GM21367 (cell line): ENCODE measurements at regions not wholly inside any gene's neighbourhood (a gene's known extent, or its start where the extent isn't known, plus 50 kb on each side); places are given as distances from the start of the nearest gene placed in this dataset.

Source experiments
- ATAC-seq: cut with Tn5 transposase; IDR thresholded peaks from one replicate; pipeline ENCODE4 v1.9.1; 2021; ENCODE audit not compliant: unreplicated experiment

DNA sequence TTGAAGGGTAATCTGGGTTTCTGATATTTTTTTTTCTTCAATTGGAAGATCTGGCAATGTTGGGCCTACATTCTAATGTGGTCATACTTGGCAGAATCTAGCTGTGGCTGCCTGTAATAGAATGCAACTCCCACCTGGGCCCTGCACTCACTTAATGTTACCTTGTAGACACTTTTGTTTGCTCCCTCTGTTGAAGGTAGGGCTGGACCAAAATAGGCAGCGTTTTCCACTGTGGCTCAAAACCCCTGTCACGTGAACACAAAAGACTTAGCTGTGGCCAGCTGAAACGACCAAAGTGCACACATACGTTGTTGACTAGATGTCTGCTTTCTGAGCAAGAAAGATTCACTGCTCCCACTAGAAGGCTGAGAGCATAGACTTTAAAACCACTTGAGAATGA, 117.6 kb upstream of the HMHB1 start:
- no peak for ATAC-seq

DNA sequence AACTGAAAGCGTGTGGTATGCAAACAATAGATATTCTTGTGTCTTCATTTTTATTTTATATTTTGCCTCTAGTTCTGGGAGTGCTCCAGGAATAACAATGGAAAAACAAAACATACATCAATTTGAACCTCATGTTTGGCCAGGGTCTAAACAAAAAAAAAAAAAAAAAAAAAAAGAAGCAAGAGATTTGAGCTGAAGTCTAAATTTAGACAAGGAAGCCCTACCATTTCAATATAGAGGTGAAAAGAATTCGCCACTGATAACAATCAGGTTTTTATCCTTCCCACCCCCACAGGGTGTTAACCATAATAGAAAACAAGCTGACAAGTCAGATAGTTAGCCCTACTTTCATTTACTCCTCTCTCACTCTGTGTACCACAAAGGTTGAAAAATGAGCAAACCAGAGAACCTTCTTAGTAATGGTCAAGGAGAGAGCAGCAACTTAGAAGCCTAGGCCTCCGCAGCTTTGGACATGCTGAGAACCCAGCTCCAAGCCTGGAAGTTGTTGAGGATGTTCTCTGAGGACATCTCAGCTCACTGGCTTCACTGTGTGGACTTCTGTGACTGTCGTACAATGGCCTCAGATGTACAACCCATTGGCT, 118.2 kb upstream of the HMHB1 start:
- peak; percentile 87 for ATAC-seq

- no peak for ATAC-seq
These were observed 119.6 kb upstream of the HMHB1 start for GRCh38 chr5:143692342-143692741.

GRCh38 chr5:143691945-143692290, 120.0 kb upstream of the HMHB1 start:
- ATAC-seq, result no peak

DNA sequence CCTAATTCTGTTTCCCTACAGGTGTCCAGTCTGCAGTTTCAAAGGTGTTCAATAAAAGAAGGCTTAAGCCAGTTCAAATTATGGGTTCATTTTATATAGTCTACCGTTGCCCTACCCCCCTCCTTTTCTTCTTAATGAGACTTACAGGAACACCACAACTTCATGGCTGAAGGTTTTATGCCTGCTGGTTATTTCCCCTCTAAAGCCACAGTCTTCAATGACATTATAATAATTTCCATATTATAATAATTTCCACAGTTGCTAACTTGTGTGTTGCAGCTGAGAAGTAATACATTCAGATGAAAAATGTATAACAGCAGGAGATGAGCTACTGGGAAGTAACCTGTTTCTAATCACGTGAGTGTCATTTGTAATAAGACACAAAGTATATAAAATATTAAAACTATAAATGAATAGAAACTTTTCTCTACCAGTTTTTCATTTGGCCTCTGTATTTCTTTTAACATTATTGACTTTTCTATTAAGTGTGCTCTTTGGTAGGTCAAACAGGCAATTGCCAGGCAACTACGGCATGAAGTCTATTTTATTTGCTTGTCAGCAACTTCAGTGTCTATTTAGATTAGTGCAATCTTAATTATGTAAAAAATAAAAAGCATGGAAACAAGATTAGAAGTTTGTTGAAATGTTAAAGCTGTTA, 120.5 kb upstream of the HMHB1 start:
- no peak for ATAC-seq

DNA sequence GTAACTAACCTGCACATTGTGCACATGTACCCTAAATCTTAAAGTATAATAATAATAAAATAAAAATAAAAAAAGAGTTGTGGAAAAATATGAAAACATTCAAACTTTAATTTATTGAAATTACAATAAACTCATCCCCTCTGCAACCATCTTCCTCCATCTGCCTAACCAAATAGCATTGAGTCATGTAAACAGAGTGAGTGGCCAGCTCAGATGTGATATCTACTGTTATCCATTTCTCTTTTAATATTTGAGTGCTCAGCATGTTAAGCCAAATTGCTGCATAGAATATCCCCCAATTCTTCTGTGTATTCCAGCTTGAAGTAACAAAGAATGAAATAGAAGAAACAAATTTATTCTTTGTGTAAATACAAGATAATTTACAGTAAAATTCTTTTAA, 124.4 kb upstream of the HMHB1 start:
- no peak for ATAC-seq

- ATAC-seq, result no peak
These were observed 126.6 kb upstream of the HMHB1 start for GRCh38 chr5:143685246-143685815.

DNA sequence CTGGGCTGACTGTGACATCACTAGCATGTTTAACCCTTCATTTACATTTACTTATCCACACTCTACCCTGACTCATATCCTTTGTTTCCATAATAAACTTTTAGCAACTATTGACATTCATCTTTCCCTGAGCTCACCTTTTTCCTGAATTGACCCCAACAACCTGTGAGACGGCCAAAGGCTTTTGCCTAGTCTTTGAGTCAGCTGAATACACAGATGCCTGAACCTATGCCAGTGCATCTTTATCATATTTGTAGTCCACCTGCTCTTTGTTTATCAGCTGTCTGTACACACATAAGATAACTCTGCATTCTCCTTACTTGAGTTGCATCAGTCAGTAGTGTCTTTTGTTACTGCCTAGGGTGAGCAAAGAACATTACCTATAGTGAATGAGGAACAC, 128.5 kb upstream of the HMHB1 start:
- no peak for ATAC-seq

DNA sequence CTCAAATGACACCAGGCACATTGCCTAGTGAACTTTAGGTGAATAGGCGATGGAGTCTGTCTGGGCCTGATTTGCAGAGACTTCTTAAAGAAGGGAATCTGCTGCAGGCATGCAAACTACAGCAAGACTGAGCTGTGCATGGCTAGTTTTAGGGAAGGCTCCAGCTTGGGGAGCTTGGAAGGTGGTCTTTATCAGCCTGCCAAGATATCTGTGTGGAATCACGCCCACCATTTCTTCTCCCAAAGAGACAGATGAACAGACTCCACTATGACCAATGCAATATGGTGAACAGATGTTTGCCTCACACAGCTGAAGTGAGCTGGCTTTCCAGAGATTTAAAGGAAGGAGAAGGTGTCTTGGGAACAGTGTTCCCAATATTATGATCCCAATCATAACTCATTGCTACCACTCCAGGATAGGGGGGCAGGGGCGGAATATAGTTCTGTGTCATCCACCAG, 129.0 kb upstream of the HMHB1 start:
- no peak for ATAC-seq

DNA sequence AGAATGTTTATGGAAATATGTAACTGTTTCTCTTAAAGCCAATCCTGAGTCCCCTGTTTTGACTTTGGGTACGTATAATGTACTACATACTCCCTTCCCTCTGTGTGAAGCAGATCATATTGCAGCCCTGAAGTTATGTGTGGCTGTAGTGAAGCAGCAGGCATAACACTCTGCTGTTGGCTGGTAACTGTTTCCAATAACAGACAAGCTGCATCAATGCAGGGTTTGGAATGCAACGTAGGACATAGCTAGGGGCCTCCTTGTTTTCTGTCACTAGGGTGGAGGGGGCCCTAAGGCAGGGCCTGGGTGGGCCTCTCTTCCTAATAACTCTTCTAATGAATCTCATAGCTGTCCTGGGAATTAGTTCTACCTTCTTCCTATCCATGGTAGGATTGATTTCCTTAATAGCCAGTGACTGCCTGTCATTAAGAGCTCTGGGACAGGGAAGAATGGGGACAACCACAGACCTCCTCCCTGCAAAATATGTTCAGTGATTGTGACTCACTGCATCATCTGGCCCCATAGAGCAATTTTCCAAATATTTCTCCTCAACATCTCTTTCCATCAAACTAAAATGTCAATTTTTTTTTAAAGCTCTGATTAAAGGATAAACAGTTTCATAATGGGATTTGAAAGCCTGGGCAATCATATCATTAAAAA, 129.6 kb upstream of the HMHB1 start:
- no peak for ATAC-seq

DNA sequence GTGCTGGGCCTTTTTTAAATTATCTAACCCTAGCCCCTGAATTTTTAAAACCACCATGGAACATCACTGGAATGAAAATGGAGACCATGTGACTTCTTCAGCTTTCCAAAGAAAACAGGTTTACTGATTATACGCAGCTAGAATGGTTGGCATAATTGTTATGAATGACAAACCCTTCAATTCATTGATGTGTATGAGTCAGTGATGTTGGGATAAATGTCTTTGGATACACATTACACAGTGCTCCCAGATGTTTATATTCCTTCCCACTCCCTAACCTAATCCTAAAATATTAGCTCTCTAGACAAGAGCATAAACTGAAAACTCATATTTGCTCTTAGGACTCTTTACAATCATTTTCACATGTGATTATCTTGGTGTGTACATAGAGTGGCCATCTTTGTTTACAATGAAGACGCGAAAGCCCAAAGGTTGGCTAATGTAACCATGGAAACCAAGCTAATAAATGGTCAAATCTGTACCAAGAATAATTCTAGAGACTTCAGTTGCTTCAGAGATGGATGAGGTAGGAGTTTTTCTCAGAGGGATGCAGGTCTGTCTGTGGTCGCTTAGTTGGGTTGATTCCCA, 131.2 kb upstream of the HMHB1 start:
- ATAC-seq, result no peak

DNA sequence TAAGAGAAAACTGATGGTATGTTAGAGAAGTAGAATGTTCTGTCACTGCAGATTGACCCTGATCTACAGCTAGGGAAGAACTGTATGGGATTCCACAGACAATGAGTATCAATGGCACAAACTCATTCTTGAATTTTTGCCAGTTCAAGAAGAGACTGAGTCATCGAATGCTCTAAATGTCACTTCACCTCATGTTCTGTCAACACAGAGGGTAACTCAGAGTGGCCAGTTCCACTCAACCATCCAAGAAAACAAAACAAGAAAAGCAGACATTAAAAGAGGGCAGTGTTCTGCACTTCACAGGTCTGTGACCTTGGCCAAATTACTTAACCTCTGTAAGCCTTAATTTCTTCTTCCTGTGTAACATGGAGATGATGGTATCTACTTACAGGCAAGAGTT, 132.2 kb upstream of the HMHB1 start:
- ATAC-seq, result no peak

DNA sequence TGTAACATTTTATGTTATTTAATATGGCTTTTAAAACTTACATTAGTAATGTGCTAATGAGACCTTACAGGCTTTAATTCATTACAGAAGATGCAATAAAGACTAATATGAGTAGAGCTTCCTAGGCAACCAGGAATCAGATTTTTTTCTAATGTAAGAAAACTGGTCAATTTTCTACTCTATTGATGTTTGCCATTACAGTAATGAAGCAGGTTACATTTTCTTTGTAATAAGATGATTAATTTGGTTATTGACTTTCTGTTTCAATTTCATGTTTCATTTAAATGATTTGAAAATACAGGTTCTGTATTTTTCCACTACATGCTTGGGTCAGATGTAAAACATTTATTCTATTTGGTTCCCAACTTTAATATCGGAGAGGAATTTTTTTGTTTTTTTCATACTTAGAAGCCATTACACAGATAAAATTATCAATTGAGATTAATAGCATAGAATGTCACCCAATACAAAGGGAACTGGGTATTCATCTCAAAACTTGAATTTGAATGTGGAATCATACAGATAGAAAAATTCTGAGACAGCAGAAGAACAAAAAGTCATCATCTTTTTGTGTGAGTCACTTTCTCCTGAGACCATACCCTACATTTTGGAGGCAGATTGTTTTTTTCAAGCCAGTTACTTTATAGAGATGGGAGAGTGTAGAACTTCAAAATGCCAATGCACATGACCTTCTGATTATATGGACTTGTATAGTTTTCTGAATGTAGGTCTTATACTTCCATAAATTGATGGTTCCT, 133.6 kb upstream of the HMHB1 start:
- no peak for ATAC-seq

DNA sequence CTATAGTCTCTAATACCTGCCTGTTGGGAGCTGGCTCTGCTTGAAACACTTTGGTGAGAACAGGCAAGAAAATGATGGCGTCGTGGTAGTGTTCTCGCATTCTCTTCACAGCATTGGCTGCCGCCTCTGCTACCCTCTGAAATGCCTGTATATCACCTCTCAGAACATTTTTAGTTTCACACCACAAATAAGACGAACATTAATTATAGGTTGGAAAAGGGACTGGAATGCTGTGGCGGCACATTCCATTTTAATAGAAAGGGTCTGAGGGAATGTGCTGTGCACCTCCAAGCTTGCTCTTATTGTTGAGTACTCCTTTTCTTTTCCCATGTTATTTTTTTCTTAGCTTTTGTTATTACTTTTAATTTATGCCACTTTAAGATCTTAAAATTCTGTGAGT, 134.6 kb upstream of the HMHB1 start:
- ATAC-seq, result no peak

GRCh38 chr5:143676802-143677201, 135.2 kb upstream of the HMHB1 start:
- no peak for ATAC-seq

GRCh38 chr5:143674469-143674786, 137.5 kb upstream of the HMHB1 start:
- ATAC-seq, result no peak

DNA sequence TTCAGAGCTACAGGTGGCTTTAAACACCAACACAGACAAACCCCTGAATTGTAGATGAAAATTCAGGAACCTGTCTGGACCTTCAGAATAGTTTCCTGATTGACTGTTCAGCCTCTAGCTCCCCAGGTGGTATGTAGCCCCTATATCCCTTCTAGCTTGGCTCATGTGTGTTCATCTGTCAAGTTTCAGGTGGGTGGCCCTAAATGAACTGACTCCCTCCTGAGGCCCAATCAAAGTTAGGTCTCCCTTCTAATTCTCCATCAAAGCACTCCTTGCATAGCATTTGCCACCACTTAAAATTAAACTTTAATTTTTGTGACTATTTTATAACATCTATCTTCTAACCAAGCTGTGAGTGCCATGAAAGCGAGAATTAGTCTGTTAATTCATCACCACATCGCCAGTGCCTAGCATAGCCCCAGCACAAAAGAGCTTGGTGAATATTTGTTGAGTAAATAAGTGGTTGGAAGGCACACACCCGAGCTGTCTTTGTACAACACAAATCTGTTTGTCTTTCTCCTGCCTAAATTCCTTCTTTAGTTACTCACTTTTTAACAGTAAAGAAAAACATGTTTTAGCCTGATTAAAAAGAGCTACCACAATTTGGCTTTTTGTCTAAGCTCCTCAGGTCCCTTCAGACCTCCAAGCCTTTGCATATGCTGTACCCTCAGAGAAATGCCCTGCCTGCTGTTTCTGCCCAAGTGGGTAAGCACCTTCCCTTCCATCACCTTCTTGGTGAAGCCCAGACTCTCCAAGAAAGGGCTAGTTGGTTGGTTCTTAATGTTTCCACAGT, 138.1 kb upstream of the HMHB1 start:
- ATAC-seq, result no peak

DNA sequence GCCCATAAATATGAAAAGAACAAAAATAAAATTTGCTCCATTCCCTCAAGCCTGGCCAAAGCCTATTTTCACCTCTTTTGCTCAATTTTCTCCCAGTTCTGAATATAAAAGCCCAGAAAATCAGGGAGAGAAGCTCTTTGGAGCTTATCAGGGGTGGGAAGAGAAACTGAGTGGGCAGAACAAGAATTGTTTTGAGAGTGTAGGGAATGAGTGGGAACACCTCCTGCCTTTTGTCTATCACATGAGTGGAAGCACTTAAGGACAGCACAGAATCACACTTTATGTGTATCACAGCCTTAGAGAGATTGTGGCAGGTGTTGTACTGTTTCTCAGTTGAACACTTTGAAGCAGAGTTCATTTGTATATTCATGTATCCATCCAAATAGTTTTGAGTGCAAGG, 139.2 kb upstream of the HMHB1 start:
- ATAC-seq, result no peak

DNA sequence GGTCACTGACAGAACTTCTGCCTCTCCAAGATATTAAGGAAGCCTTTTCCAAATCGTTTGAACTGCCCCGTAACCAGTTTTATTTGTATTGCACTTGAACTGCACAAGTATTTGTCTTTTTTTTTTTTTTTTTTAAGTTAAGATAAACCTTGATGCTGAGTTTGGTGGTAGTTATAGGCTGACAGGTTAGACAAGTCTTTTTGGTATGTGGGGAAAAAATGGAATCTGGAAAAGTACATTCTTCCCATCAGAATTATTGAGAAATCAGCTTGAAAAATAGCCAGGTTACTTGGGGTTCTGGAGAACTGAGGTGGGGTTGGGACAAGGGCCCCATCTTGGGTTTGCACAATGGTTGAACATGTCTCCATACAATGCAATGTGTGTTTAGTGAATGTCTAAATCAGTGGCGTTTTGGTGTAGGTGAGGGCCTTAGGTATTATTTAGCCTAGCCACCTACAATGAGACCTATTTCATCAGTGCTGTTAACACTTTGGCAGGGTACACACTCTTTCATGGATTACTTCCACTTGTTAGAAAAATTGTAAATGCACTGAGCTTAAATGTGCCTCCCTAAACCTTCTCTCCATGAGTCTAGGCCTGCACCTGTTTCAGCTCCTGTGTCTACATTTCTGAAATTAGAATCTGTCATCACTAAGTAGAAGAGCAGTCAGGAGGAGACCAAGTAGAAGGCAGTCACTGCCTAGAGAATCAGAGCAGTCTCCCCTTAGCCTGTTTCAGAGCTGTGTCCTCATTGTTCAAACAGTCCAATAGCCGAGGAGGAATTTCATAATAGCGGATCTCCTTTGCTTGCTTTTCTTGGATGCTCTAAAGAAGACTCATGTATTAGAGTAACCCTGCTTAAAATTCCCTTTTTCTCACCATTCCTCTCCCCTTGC, 140.0 kb upstream of the HMHB1 start:
- no peak for ATAC-seq

DNA sequence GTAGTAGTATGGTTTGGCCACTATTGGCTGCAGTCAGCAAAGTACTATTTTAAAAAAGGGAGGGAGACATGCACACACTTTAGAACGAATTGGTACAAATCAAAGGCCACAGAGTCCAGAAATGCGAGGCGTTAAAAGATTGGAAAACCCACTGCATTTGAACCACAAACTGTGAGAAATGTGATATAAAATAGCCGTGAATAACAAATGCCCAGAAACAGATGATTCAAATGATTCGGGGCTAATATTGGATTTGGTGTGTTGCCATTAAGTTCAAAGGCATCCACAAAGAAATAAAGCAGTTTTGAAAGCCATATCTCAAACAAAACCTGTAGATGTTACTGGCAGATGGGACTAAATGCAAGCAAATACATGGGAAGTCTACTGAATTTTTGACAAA, 140.9 kb upstream of the HMHB1 start:
- no peak for ATAC-seq
